ENCODE measurements at regions not wholly inside any gene's neighbourhood (a gene's known extent, or its start where the extent isn't known, plus 50 kb on each side); places are given as distances from the start of the nearest gene placed in this dataset.

GRCh38 chr3:152713989-152714388 is 120.9 kb upstream of the P2RY1 start:
- no peak for DNase-seq

DNA sequence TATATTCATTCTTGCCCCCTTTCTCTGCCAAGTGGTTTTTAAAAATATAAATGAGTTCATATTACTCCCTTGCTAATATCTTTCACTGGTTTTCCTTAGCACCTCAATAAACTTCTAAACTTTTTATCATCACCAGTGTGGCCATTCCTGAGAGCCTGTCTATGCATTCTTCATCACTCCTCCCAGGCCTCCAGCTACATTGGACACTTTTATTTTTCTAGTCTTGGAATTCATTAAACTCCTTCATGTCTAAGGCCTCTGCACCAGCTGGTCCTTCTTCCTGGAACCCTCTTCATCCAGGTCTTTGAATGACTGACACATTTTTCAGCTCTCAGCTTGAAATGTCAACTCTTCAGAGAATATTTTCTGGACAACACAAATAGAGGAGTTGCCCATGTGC is 120.4 kb upstream of the P2RY1 start:
- DNase-seq = no peak

DNA sequence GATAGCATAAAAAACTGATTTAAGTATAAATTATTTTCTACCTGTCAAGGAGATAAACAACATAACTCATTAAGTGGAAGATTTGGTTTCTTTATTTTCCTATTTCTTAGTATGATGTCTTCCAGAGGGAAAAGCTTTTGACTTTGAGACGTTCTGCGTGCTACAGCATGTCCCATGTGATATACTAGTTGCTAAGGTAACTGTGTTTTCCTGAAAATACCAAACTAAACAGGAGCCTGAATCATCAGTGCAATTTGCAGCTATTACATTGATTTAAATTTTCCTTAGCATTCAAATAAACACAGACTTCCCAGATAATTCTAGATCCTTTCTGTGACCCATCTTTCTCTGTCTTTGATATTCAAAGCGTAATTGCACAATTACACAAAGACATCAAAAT is 117.7 kb upstream of the P2RY1 start:
- DNase-seq = no peak

DNA sequence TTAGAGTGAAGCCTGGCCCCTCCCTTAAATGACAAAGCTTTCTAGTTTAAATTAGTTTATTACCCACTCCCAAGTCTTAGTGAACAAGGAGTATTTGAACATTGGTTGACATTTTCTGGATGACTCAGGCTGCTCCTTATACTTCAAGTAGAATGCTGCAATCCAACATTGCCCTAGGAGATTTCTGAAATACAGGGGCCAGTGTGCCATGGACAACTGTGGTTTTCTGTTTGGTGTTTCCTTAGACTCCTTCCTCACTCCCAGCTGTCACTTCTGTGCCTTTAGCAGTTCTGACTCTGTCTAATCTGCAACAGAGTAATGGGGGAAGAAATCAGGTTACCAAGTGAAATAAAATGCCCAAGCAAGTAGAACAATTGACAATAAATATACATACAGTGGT is 116.1 kb upstream of the P2RY1 start:
- DNase-seq = no peak

GRCh38 chr3:152719264-152719663 is 115.7 kb upstream of the P2RY1 start:
- no peak for DNase-seq

GRCh38 chr3:152720951-152721718 is 113.8 kb upstream of the P2RY1 start:
- DNase-seq = no peak

DNA sequence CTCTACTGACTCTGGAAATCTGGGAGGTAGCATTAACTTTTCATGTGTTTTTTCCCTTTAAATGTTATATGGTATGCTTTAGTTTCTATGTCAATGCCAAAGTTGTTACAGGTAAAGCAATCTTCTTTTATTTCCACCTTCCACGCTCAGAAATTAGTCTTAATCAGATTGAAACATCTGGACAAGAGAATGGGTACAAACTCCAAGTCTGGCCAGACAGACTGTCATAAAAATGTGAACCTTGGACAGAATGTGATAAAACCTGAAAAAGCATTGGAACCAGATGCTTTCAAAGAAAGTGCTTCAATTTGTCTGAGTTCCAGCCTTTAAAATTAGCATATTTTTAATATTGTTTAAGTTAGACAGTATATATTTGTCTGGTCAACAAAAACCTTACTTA is 110.7 kb upstream of the P2RY1 start:
- no peak for DNase-seq

- DNase-seq = no peak
Observed at GRCh38 chr3:152728231-152728980, 106.5 kb upstream of the P2RY1 start.

GRCh38 chr3:152729906-152730305 is 105.0 kb upstream of the P2RY1 start:
- no peak for DNase-seq

DNA sequence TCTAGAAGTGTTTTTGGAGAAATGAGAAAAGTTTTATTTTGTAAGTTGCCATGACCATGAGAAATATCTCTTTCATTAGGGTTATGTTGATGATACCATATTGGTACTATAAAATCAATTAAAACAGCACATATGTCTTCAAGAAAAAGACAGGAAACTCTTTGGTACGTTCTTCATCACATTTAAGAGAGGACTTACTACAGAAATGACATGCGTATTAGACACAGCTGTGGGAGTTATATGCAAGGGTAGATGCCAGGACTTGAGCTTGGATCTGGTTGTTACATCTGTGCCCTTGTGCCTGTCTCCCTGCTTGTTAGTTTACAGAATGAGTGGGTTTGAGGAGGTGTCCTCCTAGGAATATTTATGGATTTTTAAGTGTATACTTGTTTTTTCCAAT is 103.4 kb upstream of the P2RY1 start:
- no peak for DNase-seq

GRCh38 chr3:152733584-152734119 is 101.3 kb upstream of the P2RY1 start:
- DNase-seq = no peak

DNA sequence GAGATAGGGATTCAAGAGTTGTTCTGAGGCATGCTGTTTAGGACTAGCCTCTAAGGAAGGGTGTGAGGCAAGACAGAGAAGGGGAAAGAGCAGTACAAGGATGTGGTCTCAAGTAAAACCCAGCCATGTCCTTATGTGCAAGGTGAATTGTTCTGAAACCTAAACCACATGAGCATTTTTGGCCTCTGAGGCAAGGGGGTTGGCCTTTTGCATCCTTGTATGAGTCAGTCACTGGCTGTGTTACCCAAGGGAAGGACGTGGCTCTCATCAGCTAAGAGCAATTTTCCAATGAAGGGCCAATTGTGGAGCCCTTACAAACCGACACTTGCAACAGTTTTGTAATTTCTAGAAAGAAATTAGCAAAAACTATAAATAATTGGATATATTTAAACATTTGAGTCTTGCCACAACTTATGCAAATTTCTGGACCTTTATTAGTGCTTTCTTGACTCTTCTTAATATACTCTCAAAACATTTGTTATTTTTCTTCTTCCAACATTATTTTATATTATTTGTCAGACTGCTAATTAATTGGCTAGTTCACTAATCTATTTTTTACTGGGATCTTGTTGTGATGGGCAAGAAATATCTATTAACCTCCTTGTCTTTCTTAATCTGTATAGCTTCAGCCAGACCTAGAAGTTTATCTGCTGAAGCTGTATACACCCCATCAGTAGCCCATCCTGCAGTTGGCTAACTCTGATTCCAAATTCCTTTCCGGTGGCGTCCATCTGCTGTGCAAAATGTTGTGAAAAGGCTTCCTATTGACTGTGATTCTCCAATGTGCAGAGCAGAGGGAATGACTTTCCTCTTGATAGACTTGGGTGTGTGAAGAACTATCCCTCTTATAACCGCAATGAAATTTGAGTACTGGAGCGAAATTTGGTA is 97.7 kb upstream of the P2RY1 start:
- DNase-seq = peak in 1 of 56 donors; percentile 1

- DNase-seq = no peak
Observed at GRCh38 chr3:152738656-152739055, 96.3 kb upstream of the P2RY1 start.

DNA sequence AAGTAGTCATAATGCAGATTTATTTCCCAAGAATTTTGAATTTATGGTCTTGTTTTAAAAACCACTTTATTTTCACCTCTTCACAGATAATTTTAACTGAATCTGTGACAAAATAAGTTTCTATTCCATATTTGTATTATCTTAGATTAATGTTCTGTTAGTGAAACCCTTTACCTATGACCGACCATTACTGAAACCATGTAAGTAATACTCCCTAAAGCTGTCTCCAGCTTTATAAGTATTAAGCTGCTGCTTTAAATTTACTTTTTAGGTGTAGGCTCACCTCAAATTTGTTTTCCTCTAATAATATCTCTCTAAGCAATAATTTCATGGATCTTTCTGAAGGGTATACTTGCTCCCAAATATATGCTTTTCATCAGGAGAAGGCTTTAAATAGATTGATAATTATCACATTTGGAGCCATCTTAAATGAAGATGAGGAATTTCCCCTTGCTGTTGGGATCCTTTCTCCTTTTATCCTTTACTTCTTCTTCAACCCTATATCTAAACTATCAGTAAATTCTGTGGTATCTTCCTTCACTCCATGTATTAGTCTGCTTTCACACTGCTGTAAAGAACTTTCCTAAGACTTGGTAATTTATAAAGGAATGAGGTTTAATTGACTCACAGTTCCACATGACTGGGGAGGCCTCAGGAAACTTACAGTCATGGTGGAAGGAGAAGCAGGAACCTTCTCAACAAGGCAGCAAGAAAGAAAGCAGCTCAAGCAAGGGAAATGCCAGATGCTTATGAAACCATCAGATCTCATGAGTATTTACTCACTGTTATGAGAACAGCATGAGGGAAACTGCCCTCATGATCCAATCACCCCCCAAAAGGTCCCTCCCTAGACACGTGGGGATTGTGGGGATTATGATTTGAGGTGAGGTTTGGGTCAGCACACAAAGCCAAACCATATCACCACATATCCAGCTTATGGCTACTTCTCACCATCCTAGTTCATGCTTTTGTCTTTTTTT is 92.3 kb upstream of the P2RY1 start:
- no peak for DNase-seq

GRCh38 chr3:152745646-152746045 is 89.3 kb upstream of the P2RY1 start:
- DNase-seq = no peak

GRCh38 chr3:152754303-152754702 is 80.6 kb upstream of the P2RY1 start:
- no peak for DNase-seq

DNA sequence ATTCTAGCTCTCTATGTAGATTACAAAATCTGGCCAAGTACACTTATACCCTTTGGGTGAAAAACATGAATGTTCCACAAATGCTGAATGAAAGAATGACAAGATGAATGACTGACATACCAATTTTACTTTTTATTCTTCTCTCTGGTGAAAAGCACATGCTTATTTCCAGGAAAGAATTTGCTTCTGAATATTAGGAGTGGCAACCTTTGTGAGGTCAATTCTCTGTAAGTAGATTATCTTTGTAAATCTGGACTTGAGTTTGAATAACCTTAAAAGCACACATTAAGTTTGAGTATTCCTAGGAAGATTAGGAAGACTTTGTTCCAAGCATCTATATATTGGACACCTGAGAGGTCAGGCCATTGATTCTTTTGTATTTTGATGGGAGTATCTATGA is 78.1 kb upstream of the P2RY1 start:
- DNase-seq = no peak

GRCh38 chr3:152760024-152760563 is 74.8 kb upstream of the P2RY1 start:
- no peak for DNase-seq

GRCh38 chr3:152760591-152760990 is 74.3 kb upstream of the P2RY1 start:
- no peak for DNase-seq

- no peak for DNase-seq
Observed at GRCh38 chr3:152768478-152768877, 66.5 kb upstream of the P2RY1 start.

All from amygdala (tissue), 56 donors.